ENCODE measurements at regions not wholly inside any gene's neighbourhood (a gene's known extent, or its start where the extent isn't known, plus 50 kb on each side); places are given as distances from the start of the nearest gene placed in this dataset.

GRCh38 chr20:24318569-24319352, 150.7 kb upstream of the SYNDIG1 start:
- TF ChIP-seq POLR2A (IDR thresholded peaks at IDR 0.05) (no peak), CTCF (IDR thresholded peaks at IDR 0.05) (no peak)
